ENCODE measurements at regions not wholly inside any gene's neighbourhood (a gene's known extent, or its start where the extent isn't known, plus 50 kb on each side); places are given as distances from the start of the nearest gene placed in this dataset.

DNA sequence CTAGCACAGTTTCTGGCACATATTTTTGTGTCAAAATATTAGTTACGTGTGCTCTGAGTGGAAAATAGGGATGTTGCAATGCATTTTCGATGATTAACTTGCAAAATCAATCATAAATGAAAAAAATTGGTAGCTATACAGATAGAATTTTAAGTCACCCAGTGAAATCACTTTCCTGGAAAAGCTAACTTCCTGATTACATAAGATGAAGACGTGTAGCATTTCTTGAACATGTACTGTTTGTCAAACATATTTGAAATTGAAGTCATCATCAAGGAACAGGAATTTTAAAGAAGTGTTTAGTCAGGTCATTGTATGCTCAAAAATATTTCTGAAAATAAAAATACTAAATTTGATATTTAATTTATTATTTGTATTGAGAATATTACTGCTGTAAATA is 977.7 kb downstream of the PLOD2 start:
- TF ChIP-seq YY1 (IDR thresholded peaks at IDR 0.05; ENCODE audit: insufficient read depth, insufficient read length) (no peak), SUZ12 (IDR thresholded peaks at IDR 0.05; ENCODE audit: extremely low read depth, insufficient read depth, insufficient read length) (no peak), ZNF274 (IDR thresholded peaks at IDR 0.05; ENCODE audit: low read depth, low read length) (no peak)

Data from NT2/D1 (cell line).